HEK293 (cell line): ENCODE measurements at regions not wholly inside any gene's neighbourhood (a gene's known extent, or its start where the extent isn't known, plus 50 kb on each side); places are given as distances from the start of the nearest gene placed in this dataset.

Experiments used
- CTCF ChIA-PET: fragments of 350-600 bp; formaldehyde crosslinking; extraction: SDS; loops from one replicate; lab custom pipeline; 2021; ENCODE audit warnings: antibody characterized with exemption; lab: Yijun Ruan, JAX
- POLR2A ChIA-PET: fragments of 300-600 bp; formaldehyde crosslinking; extraction: SDS; loops from one replicate; lab custom pipeline; 2020; ENCODE audit warnings: antibody characterized with exemption, inconsistent platforms; lab: Yijun Ruan, JAX
- H3K27ac ChIP-seq: fragments of 200-500 bp; sonication (Bioruptor generic); 2 replicates; pipeline ENCODE4 v1.5.1; 2014; ENCODE audit warnings: low read depth, low read length, control low read depth, inconsistent platforms; ENCODE audit errors: extremely low read depth
- H3K36me3 ChIP-seq, 2 experiments: fragments of 200-500 bp in 1 of 2; sonication (Bioruptor generic) in 1 of 2; 1 replicate in 1 of 2; 2 replicates in 1 of 2; pipeline ENCODE4 v1.5.1; 2014 to 2017; ENCODE audit warnings: inconsistent platforms in 2 of 2, low read length in 2 of 2; ENCODE audit not compliant: control insufficient read depth in 2 of 2, insufficient read depth in 1 of 2
- H3K4me1 ChIP-seq: fragments of 200-500 bp; sonication (Bioruptor generic); 2 replicates; pipeline ENCODE4 v1.5.1; 2014; ENCODE audit warnings: mild to moderate bottlenecking, low read length, inconsistent platforms; ENCODE audit not compliant: control insufficient read depth, insufficient read depth
- H3K4me3 ChIP-seq: 2 replicates; pipeline ENCODE4 v1.5.1; 2011; ENCODE audit warnings: low read depth, mild to moderate bottlenecking, control low read depth, low read length, moderate library complexity
- H3K9me3 ChIP-seq: fragments of 200-500 bp; sonication (Bioruptor generic); 2 replicates; pipeline ENCODE4 v1.5.1; 2014; ENCODE audit warnings: low read depth, low read length, inconsistent platforms; ENCODE audit not compliant: control insufficient read depth, insufficient read depth
- HOXD13 ChIP-seq: sonication (generic); formaldehyde crosslinking; IDR thresholded peaks from 2 replicates; pipeline ENCODE4 v1.8.0; 2022; ENCODE audit warnings: missing genetic modification reagents, borderline replicate concordance
- KLF10 ChIP-seq: fragments of 450-650 bp; IDR thresholded peaks from 2 replicates; pipeline ENCODE4 v1.5.1; 2018; ENCODE audit warnings: missing biosample characterization, mild to moderate bottlenecking, missing genetic modification characterization
- MZF1 ChIP-seq: fragments of 450-650 bp; formaldehyde crosslinking; IDR thresholded peaks from 2 replicates; pipeline ENCODE4 v1.5.1; 2017; ENCODE audit warnings: missing biosample characterization, missing genetic modification characterization, borderline replicate concordance
- OSR2 ChIP-seq: fragments of 450-650 bp; formaldehyde crosslinking; IDR thresholded peaks from 2 replicates; pipeline ENCODE4 v1.5.1; 2016; ENCODE audit warnings: missing biosample characterization, missing genetic modification characterization
- PRDM10 ChIP-seq: fragments of 450-650 bp; formaldehyde crosslinking; IDR thresholded peaks from 2 replicates; pipeline ENCODE4 v1.5.1; 2016; ENCODE audit warnings: missing biosample characterization, missing genetic modification characterization
- SCRT2 ChIP-seq: fragments of 450-650 bp; formaldehyde crosslinking; IDR thresholded peaks from 2 replicates; pipeline ENCODE4 v1.5.1; 2016; ENCODE audit warnings: missing biosample characterization, missing genetic modification characterization
- WT1 ChIP-seq: fragments of 450-650 bp; formaldehyde crosslinking; IDR thresholded peaks from 2 replicates; pipeline ENCODE4 v1.5.1; 2016; ENCODE audit warnings: missing biosample characterization, missing genetic modification characterization
- YY1 ChIP-seq: fragments of 450-650 bp; formaldehyde crosslinking; IDR thresholded peaks from 2 replicates; pipeline ENCODE4 v1.5.1; 2018; ENCODE audit warnings: missing biosample characterization, missing genetic modification characterization
- ZBTB10 ChIP-seq: fragments of 450-650 bp; formaldehyde crosslinking; IDR thresholded peaks from 2 replicates; pipeline ENCODE4 v1.5.1; 2016; ENCODE audit warnings: missing biosample characterization, missing genetic modification characterization
- ZBTB48 ChIP-seq: fragments of 450-650 bp; formaldehyde crosslinking; IDR thresholded peaks from 2 replicates; pipeline ENCODE4 v1.5.1; 2016; ENCODE audit warnings: missing biosample characterization, missing genetic modification characterization
- ZIC2 ChIP-seq: fragments of 450-650 bp; formaldehyde crosslinking; IDR thresholded peaks from 2 replicates; pipeline ENCODE4 v1.5.1; 2016; ENCODE audit warnings: missing biosample characterization, missing genetic modification characterization
- ZNF10 ChIP-seq: fragments of 450-650 bp; formaldehyde crosslinking; IDR thresholded peaks from 2 replicates; pipeline ENCODE4 v1.5.1; 2017; ENCODE audit warnings: missing biosample characterization, missing genetic modification characterization
- ZNF138 ChIP-seq: fragments of 450-650 bp; formaldehyde crosslinking; IDR thresholded peaks from 2 replicates; pipeline ENCODE4 v1.5.1; 2016; ENCODE audit warnings: missing biosample characterization, missing genetic modification characterization, borderline replicate concordance
- ZNF174 ChIP-seq: fragments of 450-650 bp; formaldehyde crosslinking; IDR thresholded peaks from 2 replicates; pipeline ENCODE4 v1.5.0; 2017; ENCODE audit warnings: missing biosample characterization, mild to moderate bottlenecking, missing genetic modification characterization
- ZNF184 ChIP-seq: fragments of 450-650 bp; IDR thresholded peaks from 2 replicates; pipeline ENCODE4 v1.5.1; 2018; ENCODE audit warnings: missing biosample characterization, mild to moderate bottlenecking, missing genetic modification characterization
- ZNF19 ChIP-seq: fragments of 450-650 bp; formaldehyde crosslinking; IDR thresholded peaks from 2 replicates; pipeline ENCODE4; 2016; ENCODE audit warnings: missing biosample characterization, missing genetic modification characterization, low read depth
- ZNF311 ChIP-seq: fragments of 450-650 bp; formaldehyde crosslinking; IDR thresholded peaks from 2 replicates; pipeline ENCODE4 v1.5.1; 2017; ENCODE audit warnings: missing biosample characterization, missing genetic modification characterization, borderline replicate concordance
- ZNF600 ChIP-seq: fragments of 450-650 bp; formaldehyde crosslinking; IDR thresholded peaks from 2 replicates; pipeline ENCODE4 v1.5.1; 2016; ENCODE audit warnings: missing biosample characterization, missing genetic modification characterization
- ZNF830 ChIP-seq: fragments of 450-650 bp; IDR thresholded peaks from 2 replicates; pipeline ENCODE4 v1.5.0; 2018; ENCODE audit warnings: missing biosample characterization, missing genetic modification characterization, low read depth, mild to moderate bottlenecking, moderate library complexity
- ZNF843 ChIP-seq: fragments of 450-650 bp; formaldehyde crosslinking; IDR thresholded peaks from 2 replicates; pipeline ENCODE4 v1.5.1; 2016; ENCODE audit warnings: missing biosample characterization, missing genetic modification characterization
- ZSCAN30 ChIP-seq: fragments of 450-650 bp; IDR thresholded peaks from 2 replicates; pipeline ENCODE4 v1.5.1; 2018; ENCODE audit warnings: missing biosample characterization, mild to moderate bottlenecking, missing genetic modification characterization, moderate library complexity
- TF ChIP-seq, protein P1 (sequence below): fragments of 450-650 bp; formaldehyde crosslinking; IDR thresholded peaks from 2 replicates; pipeline ENCODE4 v1.5.1; 2016; ENCODE audit warnings: missing biosample characterization, missing genetic modification characterization, borderline replicate concordance
- TF ChIP-seq, protein P2 (sequence below): fragments of 450-650 bp; formaldehyde crosslinking; IDR thresholded peaks from 2 replicates; pipeline ENCODE4 v1.5.1; 2016; ENCODE audit warnings: missing biosample characterization, missing genetic modification characterization
- TF ChIP-seq, protein P3 (sequence below): fragments of 450-650 bp; formaldehyde crosslinking; IDR thresholded peaks from 2 replicates; pipeline ENCODE4 v1.5.1; 2016; ENCODE audit warnings: missing biosample characterization, missing genetic modification characterization
- TF ChIP-seq, protein P4 (sequence below): fragments of 450-650 bp; formaldehyde crosslinking; IDR thresholded peaks from 2 replicates; pipeline ENCODE4 v1.5.1; 2017; ENCODE audit warnings: missing biosample characterization, missing genetic modification characterization

DNA sequence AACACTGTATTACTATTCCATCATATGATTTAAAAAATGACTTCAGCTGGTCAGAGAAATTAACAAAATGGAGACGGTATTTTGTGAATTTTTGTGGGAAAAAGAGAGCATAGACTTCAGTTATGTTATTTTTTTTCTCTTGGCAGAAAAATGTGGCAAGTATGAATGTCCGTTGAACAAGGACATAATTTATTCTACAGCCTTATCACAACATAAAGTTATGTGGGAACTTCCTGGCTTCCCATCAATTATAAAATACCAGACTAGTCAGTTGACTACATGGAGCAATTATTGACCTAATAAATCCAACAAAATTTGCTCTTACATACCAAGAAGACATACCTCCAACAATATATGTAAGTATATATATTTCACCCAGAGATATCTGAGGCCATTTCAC lies 88.6 kb upstream of the PPP1R3A start:
- Histone ChIP-seq H3K4me1 (no peaks in the 10 kb centered on the region), H3K4me3 (no peak overlapping the region), H3K36me3 (no peaks in the 10 kb centered on the region), H3K9me3 (no peaks in the 10 kb centered on the region), H3K27ac (no peak overlapping the region)
- CTCF ChIA-PET, result interaction anchor here (0.5 to 2.0 kb wide), 2 partner anchors 18 to 295 kb away, joined by 3 to 7 read pairs; no protein-coding TSS in a partner anchor
- no peak for TF ChIP-seq KLF10
- TF ChIP-seq ZNF19 (tag by site-specific recombination), result no peak
- TF ChIP-seq, protein P1, sequence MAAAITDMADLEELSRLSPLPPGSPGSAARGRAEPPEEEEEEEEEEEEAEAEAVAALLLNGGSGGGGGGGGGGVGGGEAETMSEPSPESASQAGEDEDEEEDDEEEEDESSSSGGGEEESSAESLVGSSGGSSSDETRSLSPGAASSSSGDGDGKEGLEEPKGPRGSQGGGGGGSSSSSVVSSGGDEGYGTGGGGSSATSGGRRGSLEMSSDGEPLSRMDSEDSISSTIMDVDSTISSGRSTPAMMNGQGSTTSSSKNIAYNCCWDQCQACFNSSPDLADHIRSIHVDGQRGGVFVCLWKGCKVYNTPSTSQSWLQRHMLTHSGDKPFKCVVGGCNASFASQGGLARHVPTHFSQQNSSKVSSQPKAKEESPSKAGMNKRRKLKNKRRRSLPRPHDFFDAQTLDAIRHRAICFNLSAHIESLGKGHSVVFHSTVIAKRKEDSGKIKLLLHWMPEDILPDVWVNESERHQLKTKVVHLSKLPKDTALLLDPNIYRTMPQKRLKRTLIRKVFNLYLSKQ (tag by site-specific recombination), result no peak
- TF ChIP-seq ZNF184 (tag by site-specific recombination), result no peak
- no peak for TF ChIP-seq YY1 (tag by site-specific recombination)
- TF ChIP-seq ZBTB48, result no peak
- no peak for TF ChIP-seq ZNF138 (tag by site-specific recombination)
- no peak for TF ChIP-seq ZNF830 (tag by site-specific recombination)
- TF ChIP-seq ZNF174 (tag by site-specific recombination), result no peak
- no peak for TF ChIP-seq WT1 (tag by site-specific recombination)
- TF ChIP-seq, protein P2, sequence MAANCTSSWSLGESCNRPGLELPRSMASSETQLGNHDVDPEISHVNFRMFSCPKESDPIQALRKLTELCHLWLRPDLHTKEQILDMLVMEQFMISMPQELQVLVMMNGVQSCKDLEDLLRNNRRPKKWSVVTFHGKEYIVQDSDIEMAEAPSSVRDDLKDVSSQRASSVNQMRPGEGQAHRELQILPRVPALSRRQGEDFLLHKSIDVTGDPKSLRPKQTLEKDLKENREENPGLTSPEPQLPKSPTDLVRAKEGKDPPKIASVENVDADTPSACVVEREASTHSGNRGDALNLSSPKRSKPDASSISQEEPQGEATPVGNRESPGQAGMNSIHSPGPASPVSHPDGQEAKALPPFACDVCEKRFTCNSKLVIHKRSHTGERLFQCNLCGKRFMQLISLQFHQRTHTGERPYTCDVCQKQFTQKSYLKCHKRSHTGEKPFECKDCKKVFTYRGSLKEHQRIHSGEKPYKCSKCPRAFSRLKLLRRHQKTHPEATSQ, result no peak
- no peak for TF ChIP-seq PRDM10
- TF ChIP-seq ZNF843, result no peak
- POLR2A ChIA-PET, result no interaction called here

DNA sequence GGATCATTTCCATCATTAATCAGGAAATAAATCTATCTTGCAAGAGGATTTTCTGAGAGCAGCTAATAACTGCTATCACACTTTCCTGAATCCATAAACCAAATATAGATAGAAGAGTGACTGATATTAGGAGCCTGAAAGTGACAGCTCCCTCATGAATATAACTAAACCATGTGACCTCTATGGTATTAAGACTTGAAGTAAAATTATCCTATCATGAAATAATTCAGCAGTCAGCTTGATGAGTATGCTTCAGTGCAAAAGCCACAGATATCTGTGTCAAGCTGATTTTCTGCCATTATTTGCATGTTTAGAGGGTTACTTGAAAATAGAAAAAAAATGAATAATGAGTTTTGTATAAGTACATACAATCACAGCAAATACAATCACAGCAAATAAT lies 80.1 kb upstream of the PPP1R3A start:
- ChIA-PET CTCF (no interaction called here), POLR2A (no interaction called here)
- H3K4me3 ChIP-seq, result no peak overlapping the region
- H3K36me3 ChIP-seq, result no peaks in the 10 kb centered on the region
- no peaks in the 10 kb centered on the region for H3K9me3 ChIP-seq
- no peaks in the 10 kb centered on the region for H3K4me1 ChIP-seq
- no peak overlapping the region for H3K27ac ChIP-seq
- TF ChIP-seq, protein P3, sequence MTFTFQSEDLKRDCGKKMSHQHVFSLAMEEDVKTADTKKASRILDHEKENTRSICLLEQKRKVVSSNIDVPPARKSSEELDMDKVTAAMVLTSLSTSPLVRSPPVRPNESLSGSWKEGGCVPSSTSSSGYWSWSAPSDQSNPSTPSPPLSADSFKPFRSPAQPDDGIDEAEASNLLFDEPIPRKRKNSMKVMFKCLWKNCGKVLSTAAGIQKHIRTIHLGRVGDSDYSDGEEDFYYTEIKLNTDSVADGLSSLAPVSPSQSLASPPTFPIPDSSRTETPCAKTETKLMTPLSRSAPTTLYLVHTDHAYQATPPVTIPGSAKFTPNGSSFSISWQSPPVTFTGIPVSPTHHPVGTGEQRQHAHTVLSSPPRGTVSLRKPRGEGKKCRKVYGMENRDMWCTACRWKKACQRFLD (tag by site-specific recombination), result no peak
- TF ChIP-seq SCRT2 (tag by site-specific recombination) (no peak), MZF1 (no peak), ZIC2 (no peak), ZNF600 (no peak), HOXD13 (CRISPR knock-in tag) (no peak), OSR2 (tag by site-specific recombination) (no peak), ZSCAN30 (tag by site-specific recombination) (no peak), ZBTB10 (no peak), ZNF311 (tag by site-specific recombination) (no peak), ZNF10 (no peak), ZNF19 (tag by site-specific recombination) (no peak)
- TF ChIP-seq, protein P4, sequence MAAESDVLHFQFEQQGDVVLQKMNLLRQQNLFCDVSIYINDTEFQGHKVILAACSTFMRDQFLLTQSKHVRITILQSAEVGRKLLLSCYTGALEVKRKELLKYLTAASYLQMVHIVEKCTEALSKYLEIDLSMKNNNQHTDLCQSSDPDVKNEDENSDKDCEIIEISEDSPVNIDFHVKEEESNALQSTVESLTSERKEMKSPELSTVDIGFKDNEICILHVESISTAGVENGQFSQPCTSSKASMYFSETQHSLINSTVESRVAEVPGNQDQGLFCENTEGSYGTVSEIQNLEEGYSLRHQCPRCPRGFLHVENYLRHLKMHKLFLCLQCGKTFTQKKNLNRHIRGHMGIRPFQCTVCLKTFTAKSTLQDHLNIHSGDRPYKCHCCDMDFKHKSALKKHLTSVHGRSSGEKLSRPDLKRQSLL (tag by site-specific recombination), result no peak
